OCI-LY1 (cell line): ENCODE measurements at regions not wholly inside any gene's neighbourhood (a gene's known extent, or its start where the extent isn't known, plus 50 kb on each side); places are given as distances from the start of the nearest gene placed in this dataset.

Experiments used
- H2AFZ ChIP-seq: fragments of 200-600 bp; sonication (generic), shearing (Covaris generic); 2 replicates; pipeline ENCODE4 v1.6.0; 2014; ENCODE audit warnings: antibody characterized with exemption, mild to moderate bottlenecking, low read length
- H3F3A ChIP-seq: fragments of 200-600 bp; sonication (generic), shearing (Covaris generic); 2 replicates; pipeline ENCODE4 v1.6.0; 2014; ENCODE audit warnings: mild to moderate bottlenecking, antibody characterized with exemption, low read length, moderate library complexity; ENCODE audit not compliant: insufficient read depth
- H3K27ac ChIP-seq: fragments of 200-600 bp; sonication (generic); 2 replicates; pipeline ENCODE4 v1.5.1; 2014; ENCODE audit warnings: low read length, mixed run types, mild to moderate bottlenecking, low read depth; ENCODE audit not compliant: poor library complexity, severe bottlenecking
- H3K27me3 ChIP-seq: fragments of 200-600 bp; sonication (generic); 2 replicates; pipeline ENCODE4 v1.6.0; 2014; ENCODE audit warnings: antibody characterized with exemption, mild to moderate bottlenecking, low read length, moderate library complexity; ENCODE audit not compliant: insufficient read depth
- H3K36me3 ChIP-seq: fragments of 200-600 bp; sonication (generic); 2 replicates; pipeline ENCODE4 v1.6.1; 2014; ENCODE audit warnings: mild to moderate bottlenecking, antibody characterized with exemption, low read length, moderate library complexity, mixed read lengths; ENCODE audit not compliant: insufficient read depth
- H3K4me1 ChIP-seq: fragments of 200-600 bp; sonication (generic); 2 replicates; pipeline ENCODE4 v1.5.1; 2014; ENCODE audit warnings: mild to moderate bottlenecking, low read length, moderate library complexity; ENCODE audit not compliant: insufficient read depth, severe bottlenecking
- H3K4me2 ChIP-seq: fragments of 200-600 bp; sonication (generic), shearing (Covaris generic); 2 replicates; pipeline ENCODE4 v1.6.1; 2014; ENCODE audit warnings: low read length
- H3K4me3 ChIP-seq: fragments of 200-600 bp; sonication (generic); 2 replicates; pipeline ENCODE4 v1.5.1; 2014; ENCODE audit warnings: low read length, low read depth, mild to moderate bottlenecking, mixed read lengths; ENCODE audit not compliant: poor library complexity, severe bottlenecking
- H3K79me2 ChIP-seq: fragments of 200-600 bp; shearing (Covaris generic); 2 replicates; pipeline ENCODE4 v1.6.1; 2016; ENCODE audit warnings: mixed run types, low read length, mixed read lengths; ENCODE audit not compliant: insufficient read depth
- H3K9ac ChIP-seq: fragments of 200-600 bp; sonication (generic), shearing (Covaris generic); 2 replicates; pipeline ENCODE4 v1.6.1; 2014; ENCODE audit warnings: mild to moderate bottlenecking, low read length, mixed read lengths
- H3K9me2 ChIP-seq: fragments of 200-600 bp; sonication (generic), shearing (Covaris generic); 2 replicates; pipeline ENCODE4 v1.6.1; 2014; ENCODE audit warnings: low read depth, mild to moderate bottlenecking, low read length, mixed read lengths
- H3K9me3 ChIP-seq: fragments of 200-600 bp; shearing (Covaris generic); 2 replicates; pipeline ENCODE4 v1.6.1; 2014; ENCODE audit warnings: low read length, mixed read lengths
- H4K20me1 ChIP-seq: fragments of 200-600 bp; sonication (generic), shearing (Covaris generic); 2 replicates; pipeline ENCODE4 v1.6.0; 2016; ENCODE audit warnings: mild to moderate bottlenecking, low read length; ENCODE audit not compliant: insufficient read depth
- EZH2 ChIP-seq: fragments of 200-600 bp; sonication (generic), shearing (Covaris generic); IDR thresholded peaks from 2 replicates; pipeline ENCODE4 v1.8.0; 2017; ENCODE audit warnings: borderline replicate concordance, mixed run types, mild to moderate bottlenecking, antibody characterized with exemption, low read length, moderate library complexity, mixed read lengths
- TF ChIP-seq, protein P1 (sequence below): fragments of 200-600 bp; sonication (generic), shearing (Covaris generic); IDR thresholded peaks from 2 replicates; pipeline ENCODE4 v1.5.1; 2017; ENCODE audit warnings: mild to moderate bottlenecking, antibody characterized with exemption, low read length, moderate library complexity, mixed read lengths

GRCh38 chr10:36202881-36203280 lies 560.8 kb upstream of the FZD8 start:
- Histone ChIP-seq H4K20me1 (no peaks in the 10 kb centered on the region), H3K27ac (no peak overlapping the region), H3K9ac (no peak overlapping the region), H3K4me2 (no peak overlapping the region), H3K4me1 (no peaks in the 10 kb centered on the region), H3K36me3 (no peaks in the 10 kb centered on the region), H3F3A (no peaks in the 10 kb centered on the region), H3K27me3 (no peaks in the 10 kb centered on the region), H3K9me2 (no peaks in the 10 kb centered on the region), H3K4me3 (no peak overlapping the region), H3K79me2 (no peaks in the 10 kb centered on the region), H3K9me3 (no peaks in the 10 kb centered on the region), H2AFZ (no peak overlapping the region)
- TF ChIP-seq, protein P1, sequence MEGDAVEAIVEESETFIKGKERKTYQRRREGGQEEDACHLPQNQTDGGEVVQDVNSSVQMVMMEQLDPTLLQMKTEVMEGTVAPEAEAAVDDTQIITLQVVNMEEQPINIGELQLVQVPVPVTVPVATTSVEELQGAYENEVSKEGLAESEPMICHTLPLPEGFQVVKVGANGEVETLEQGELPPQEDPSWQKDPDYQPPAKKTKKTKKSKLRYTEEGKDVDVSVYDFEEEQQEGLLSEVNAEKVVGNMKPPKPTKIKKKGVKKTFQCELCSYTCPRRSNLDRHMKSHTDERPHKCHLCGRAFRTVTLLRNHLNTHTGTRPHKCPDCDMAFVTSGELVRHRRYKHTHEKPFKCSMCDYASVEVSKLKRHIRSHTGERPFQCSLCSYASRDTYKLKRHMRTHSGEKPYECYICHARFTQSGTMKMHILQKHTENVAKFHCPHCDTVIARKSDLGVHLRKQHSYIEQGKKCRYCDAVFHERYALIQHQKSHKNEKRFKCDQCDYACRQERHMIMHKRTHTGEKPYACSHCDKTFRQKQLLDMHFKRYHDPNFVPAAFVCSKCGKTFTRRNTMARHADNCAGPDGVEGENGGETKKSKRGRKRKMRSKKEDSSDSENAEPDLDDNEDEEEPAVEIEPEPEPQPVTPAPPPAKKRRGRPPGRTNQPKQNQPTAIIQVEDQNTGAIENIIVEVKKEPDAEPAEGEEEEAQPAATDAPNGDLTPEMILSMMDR, result no peak
- TF ChIP-seq EZH2, result no peak

GRCh38 chr10:36200577-36200976 lies 558.5 kb upstream of the FZD8 start:
- Histone ChIP-seq H3K9ac (no peak overlapping the region), H3K9me3 (no peaks in the 10 kb centered on the region), H3K4me1 (no peaks in the 10 kb centered on the region), H3K4me2 (no peak overlapping the region), H3K4me3 (no peak overlapping the region), H2AFZ (no peak overlapping the region), H3K79me2 (no peaks in the 10 kb centered on the region), H3F3A (no peaks in the 10 kb centered on the region), H3K9me2 (no peaks in the 10 kb centered on the region), H3K27me3 (no peaks in the 10 kb centered on the region), H4K20me1 (no peaks in the 10 kb centered on the region), H3K36me3 (no peaks in the 10 kb centered on the region), H3K27ac (no peak overlapping the region)
- TF ChIP-seq, protein P1, result no peak
- TF ChIP-seq EZH2, result no peak

- Histone ChIP-seq H2AFZ (no peak overlapping the region), H3K4me1 (no peaks in the 10 kb centered on the region), H3K36me3 (no peaks in the 10 kb centered on the region), H3K9ac (no peak overlapping the region), H3K79me2 (no peaks in the 10 kb centered on the region), H3F3A (no peaks in the 10 kb centered on the region), H4K20me1 (no peaks in the 10 kb centered on the region), H3K9me3 (no peaks in the 10 kb centered on the region), H3K9me2 (no peaks in the 10 kb centered on the region), H3K4me3 (no peak overlapping the region), H3K27me3 (no peaks in the 10 kb centered on the region), H3K27ac (no peak overlapping the region), H3K4me2 (no peak overlapping the region)
- no peak for TF ChIP-seq EZH2
- TF ChIP-seq, protein P1, result no peak
Measured at GRCh38 chr10:36198322-36198721, 556.2 kb upstream of the FZD8 start.
